HG03108 (cell line): ENCODE measurements at regions not wholly inside any gene's neighbourhood (a gene's known extent, or its start where the extent isn't known, plus 50 kb on each side); places are given as distances from the start of the nearest gene placed in this dataset.

Experiments
- ATAC-seq: cut with Tn5 transposase; IDR thresholded peaks from one replicate; pipeline ENCODE4 v1.9.1; 2021; ENCODE audit warnings: moderate library complexity; ENCODE audit not compliant: unreplicated experiment

GRCh38 chr22:22098457-22099193 lies 116.0 kb upstream of the TOP3B start:
- no peak for ATAC-seq

GRCh38 chr22:22097727-22098228 lies 115.2 kb upstream of the TOP3B start:
- ATAC-seq, result no peak

- no peak for ATAC-seq
These were observed 112.3 kb upstream of the TOP3B start for GRCh38 chr22:22094921-22095320.

GRCh38 chr22:22094514-22094913 lies 111.9 kb upstream of the TOP3B start:
- ATAC-seq, result no peak

- no peak for ATAC-seq
These were observed 111.2 kb upstream of the TOP3B start for GRCh38 chr22:22093743-22094142.

- ATAC-seq, result no peak
These were observed 110.4 kb upstream of the TOP3B start for GRCh38 chr22:22092974-22093373.

- no peak for ATAC-seq
These were observed 109.5 kb upstream of the TOP3B start for GRCh38 chr22:22092101-22092500.

- no peak for ATAC-seq
These were observed 108.9 kb upstream of the TOP3B start for GRCh38 chr22:22091400-22091878.

GRCh38 chr22:22090650-22091399 lies 108.2 kb upstream of the TOP3B start:
- no peak for ATAC-seq

GRCh38 chr22:22089459-22090308 lies 107.1 kb upstream of the TOP3B start:
- ATAC-seq, result no peak

GRCh38 chr22:22088658-22089458 lies 106.3 kb upstream of the TOP3B start:
- no peak for ATAC-seq

GRCh38 chr22:22087854-22088657 lies 105.5 kb upstream of the TOP3B start:
- no peak for ATAC-seq

- ATAC-seq, result no peak
These were observed 104.0 kb upstream of the TOP3B start for GRCh38 chr22:22086501-22087158.

- no peak for ATAC-seq
These were observed 103.3 kb upstream of the TOP3B start for GRCh38 chr22:22085702-22086500.

GRCh38 chr22:22084089-22084711 lies 101.6 kb upstream of the TOP3B start:
- no peak for ATAC-seq

- ATAC-seq, result no peak
These were observed 100.4 kb upstream of the TOP3B start for GRCh38 chr22:22082960-22083359.

- no peak for ATAC-seq
These were observed 99.7 kb upstream of the TOP3B start for GRCh38 chr22:22082229-22082835.
